ENCODE measurements at regions not wholly inside any gene's neighbourhood (a gene's known extent, or its start where the extent isn't known, plus 50 kb on each side); places are given as distances from the start of the nearest gene placed in this dataset.

- TF ChIP-seq ATF1 (CRISPR knock-in tag; IDR thresholded peaks at IDR 0.05), result no peak
- TF ChIP-seq RORB (CRISPR knock-in tag; IDR thresholded peaks at IDR 0.05), result no peak
- no peak for TF ChIP-seq NR2C2 (CRISPR knock-in tag; IDR thresholded peaks at IDR 0.05)
- no peak for TF ChIP-seq ZNF416 (CRISPR knock-in tag; IDR thresholded peaks at IDR 0.05)
- TF ChIP-seq ZNF219 (CRISPR knock-in tag; IDR thresholded peaks at IDR 0.05; ENCODE audit: borderline replicate concordance), result no peak
These were observed 600.6 kb upstream of the CHORDC1 start (continued) for GRCh38 chr11:90823446-90823845.

GRCh38 chr11:90822996-90823395 is 600.1 kb upstream of the CHORDC1 start:
- no peak overlapping the region for H3K4me3 Mint-ChIP-seq
- TF ChIP-seq ZNF263 (CRISPR knock-in tag; IDR thresholded peaks at IDR 0.05; ENCODE audit: low read depth), result no peak
- no peak for TF ChIP-seq TP53 (CRISPR knock-in tag; IDR thresholded peaks at IDR 0.05)
- peaks cover 2% of the 10 kb centered on the region; the same call in 1 of the 2 replicates for H3K4me1 Mint-ChIP-seq
- H3K27me3 Mint-ChIP-seq (ENCODE audit: low read depth), result no peaks in the 10 kb centered on the region; the same call in 1 of the 2 replicates
- H3K36me3 Mint-ChIP-seq, result no peaks in the 10 kb centered on the region
- CTCF ChIA-PET, result no interaction called here
- no peak overlapping the region for H3K27ac Mint-ChIP-seq
- POLR2A ChIA-PET, result no interaction called here
- ATAC-seq (no peak), DNase-seq (ENCODE audit: low spot score) (no peak)
- H3K9me3 Mint-ChIP-seq, result no peaks in the 10 kb centered on the region

GRCh38 chr11:90818196-90818745 is 595.4 kb upstream of the CHORDC1 start:
- Mint-ChIP-seq H3K27ac (no peak overlapping the region), H3K36me3 (no peaks in the 10 kb centered on the region), H3K9me3 (0 out of 2 replicates have a peak, but pooled peaks cover 4% of the 10 kb centered on the region), H3K4me3 (no peak overlapping the region), H3K4me1 (no peaks in the 10 kb centered on the region), H3K27me3 (ENCODE audit: low read depth) (no peaks in the 10 kb centered on the region; the same call in 1 of the 2 replicates)
- CTCF ChIA-PET, result no interaction called here
- TF ChIP-seq ZNF281 (CRISPR knock-in tag; IDR thresholded peaks at IDR 0.05) (no peak), OVOL2 (CRISPR knock-in tag; IDR thresholded peaks at IDR 0.05; ENCODE audit: borderline replicate concordance) (no peak), ZNF396 (CRISPR knock-in tag; IDR thresholded peaks at IDR 0.05; ENCODE audit: borderline replicate concordance) (no peak), STAT6 (CRISPR knock-in tag; conservative IDR thresholded peaks at IDR 0.05; ENCODE audit: low read depth) (no peak)
- POLR2A ChIA-PET, result no interaction called here
- no peak for DNase-seq (ENCODE audit: low spot score)
- no peak for ATAC-seq

- ChIA-PET CTCF (no interaction called here), POLR2A (no interaction called here)
- Mint-ChIP-seq H3K27me3 (ENCODE audit: low read depth) (no peaks in the 10 kb centered on the region), H3K4me1 (no peaks in the 10 kb centered on the region), H3K36me3 (no peaks in the 10 kb centered on the region), H3K27ac (no peak overlapping the region), H3K9me3 (peaks cover 13% of the 10 kb centered on the region), H3K4me3 (no peak overlapping the region)
- ATAC-seq (no peak), DNase-seq (ENCODE audit: low spot score) (no peak)
- TF ChIP-seq ZNF416 (CRISPR knock-in tag; IDR thresholded peaks at IDR 0.05) (no peak), ERG (CRISPR knock-in tag; IDR thresholded peaks at IDR 0.05) (no peak), NFATC4 (CRISPR knock-in tag; IDR thresholded peaks at IDR 0.05) (no peak), ATF1 (CRISPR knock-in tag; IDR thresholded peaks at IDR 0.05) (no peak), CTCF (IDR thresholded peaks at IDR 0.05) (no peak), PREB (CRISPR knock-in tag; IDR thresholded peaks at IDR 0.05; ENCODE audit: borderline replicate concordance) (no peak), ZNF121 (CRISPR knock-in tag; IDR thresholded peaks at IDR 0.05) (no peak), NR3C1 (CRISPR knock-in tag; conservative IDR thresholded peaks at IDR 0.05; ENCODE audit: low read depth) (no peak), ZNF425 (CRISPR knock-in tag; conservative IDR thresholded peaks at IDR 0.05) (no peak), RORB (CRISPR knock-in tag; IDR thresholded peaks at IDR 0.05) (no peak), TCF7 (CRISPR knock-in tag; IDR thresholded peaks at IDR 0.05; ENCODE audit: low read depth) (no peak)
These were observed 586.7 kb upstream of the CHORDC1 start for GRCh38 chr11:90809581-90809980.
